ENCODE measurements at regions not wholly inside any gene's neighbourhood (a gene's known extent, or its start where the extent isn't known, plus 50 kb on each side); places are given as distances from the start of the nearest gene placed in this dataset.

DNA sequence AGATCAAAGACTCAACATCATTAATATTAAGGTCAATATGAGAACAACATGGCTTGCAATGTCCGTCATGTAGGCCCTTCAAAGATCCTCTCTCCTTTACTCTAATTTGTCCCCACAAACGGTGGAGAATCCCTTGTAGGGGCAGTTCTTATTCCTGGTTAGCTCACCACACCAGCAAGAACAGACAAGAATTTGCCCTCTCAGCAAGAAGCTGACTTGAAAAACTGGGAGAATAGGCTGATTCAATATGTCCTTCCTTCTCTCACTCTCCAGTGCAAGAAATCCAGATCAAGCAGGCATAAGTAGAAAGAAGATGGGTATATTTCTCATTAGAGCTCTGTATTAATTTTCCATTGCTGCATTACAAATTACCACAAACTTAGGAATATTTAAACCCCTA, 704.2 kb upstream of the SLIT2 start:
- no TSS peak for BruUV-seq (replicated peaks)
- intact Hi-C loops (cut with micrococcal nuclease; ENCODE audit: unreplicated experiment) = no loop called here

DNA sequence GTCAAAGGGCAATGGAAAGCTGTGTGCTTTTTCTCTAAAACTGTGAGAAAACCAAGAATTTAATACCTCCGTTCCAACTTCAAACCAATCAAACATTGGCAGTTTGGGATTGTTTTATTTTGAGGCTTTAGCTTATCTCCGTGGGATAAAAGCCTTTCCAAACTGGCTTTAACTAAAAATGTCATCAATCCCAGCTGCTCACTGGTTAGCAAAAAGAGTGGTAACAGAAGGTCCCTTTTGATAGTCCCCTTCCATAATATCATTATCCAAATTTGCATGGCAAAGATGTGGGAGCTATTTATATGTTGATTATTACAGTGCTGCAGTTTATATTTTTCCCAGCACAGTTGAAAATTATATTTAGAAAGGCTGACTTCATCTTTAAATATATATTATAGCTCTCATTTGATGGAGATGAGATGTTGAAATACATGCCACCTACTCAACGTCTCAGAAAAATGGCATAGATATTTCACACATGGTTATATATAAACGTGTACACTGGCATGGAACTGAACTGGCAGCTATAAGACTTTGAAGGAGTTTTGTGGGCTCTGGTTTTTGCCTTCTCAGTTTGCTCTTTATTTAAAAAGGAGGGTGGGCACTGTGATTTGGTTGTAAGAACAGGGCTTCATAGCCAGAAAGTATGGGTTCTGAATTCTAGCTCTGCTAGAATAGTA, 707.1 kb upstream of the SLIT2 start:
- BruUV-seq (replicated peaks) = no TSS peak
- Histone ChIP-seq H3K9me3 (ENCODE audit: control insufficient read depth, insufficient read depth, low read depth, low read length) (no peaks in the 10 kb centered on the region), H3K36me3 (ENCODE audit: control insufficient read depth, insufficient read depth, low read length) (no peaks in the 10 kb centered on the region), H3K27me3 (ENCODE audit: control insufficient read depth, insufficient read depth, low read length) (no peaks in the 10 kb centered on the region), H3K27ac (ENCODE audit: low read length) (no peak overlapping the region), H3K4me1 (ENCODE audit: control insufficient read depth, insufficient read depth, low read length) (no peaks in the 10 kb centered on the region), H3K4me3 (ENCODE audit: low read depth in 2 of 2, low read length in 2 of 2) (no peak overlapping the region)
- no peak for TF ChIP-seq TCF7L2 (IDR thresholded peaks at IDR 0.05; ENCODE audit: low read depth, low read length)
- TF ChIP-seq POLR2AphosphoS5 (IDR thresholded peaks at IDR 0.05; ENCODE audit: low read depth, low read length) = no peak
- TF ChIP-seq SIN3A (IDR thresholded peaks at IDR 0.05; ENCODE audit: borderline replicate concordance, insufficient read depth, low read depth, low read length) = no peak
- TF ChIP-seq, protein P1, sequence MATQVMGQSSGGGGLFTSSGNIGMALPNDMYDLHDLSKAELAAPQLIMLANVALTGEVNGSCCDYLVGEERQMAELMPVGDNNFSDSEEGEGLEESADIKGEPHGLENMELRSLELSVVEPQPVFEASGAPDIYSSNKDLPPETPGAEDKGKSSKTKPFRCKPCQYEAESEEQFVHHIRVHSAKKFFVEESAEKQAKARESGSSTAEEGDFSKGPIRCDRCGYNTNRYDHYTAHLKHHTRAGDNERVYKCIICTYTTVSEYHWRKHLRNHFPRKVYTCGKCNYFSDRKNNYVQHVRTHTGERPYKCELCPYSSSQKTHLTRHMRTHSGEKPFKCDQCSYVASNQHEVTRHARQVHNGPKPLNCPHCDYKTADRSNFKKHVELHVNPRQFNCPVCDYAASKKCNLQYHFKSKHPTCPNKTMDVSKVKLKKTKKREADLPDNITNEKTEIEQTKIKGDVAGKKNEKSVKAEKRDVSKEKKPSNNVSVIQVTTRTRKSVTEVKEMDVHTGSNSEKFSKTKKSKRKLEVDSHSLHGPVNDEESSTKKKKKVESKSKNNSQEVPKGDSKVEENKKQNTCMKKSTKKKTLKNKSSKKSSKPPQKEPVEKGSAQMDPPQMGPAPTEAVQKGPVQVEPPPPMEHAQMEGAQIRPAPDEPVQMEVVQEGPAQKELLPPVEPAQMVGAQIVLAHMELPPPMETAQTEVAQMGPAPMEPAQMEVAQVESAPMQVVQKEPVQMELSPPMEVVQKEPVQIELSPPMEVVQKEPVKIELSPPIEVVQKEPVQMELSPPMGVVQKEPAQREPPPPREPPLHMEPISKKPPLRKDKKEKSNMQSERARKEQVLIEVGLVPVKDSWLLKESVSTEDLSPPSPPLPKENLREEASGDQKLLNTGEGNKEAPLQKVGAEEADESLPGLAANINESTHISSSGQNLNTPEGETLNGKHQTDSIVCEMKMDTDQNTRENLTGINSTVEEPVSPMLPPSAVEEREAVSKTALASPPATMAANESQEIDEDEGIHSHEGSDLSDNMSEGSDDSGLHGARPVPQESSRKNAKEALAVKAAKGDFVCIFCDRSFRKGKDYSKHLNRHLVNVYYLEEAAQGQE (IDR thresholded peaks at IDR 0.05; ENCODE audit: insufficient read depth in 1 of 2, low read depth in 2 of 2, low read length in 1 of 2) = no peak
- TF ChIP-seq, protein P2, sequence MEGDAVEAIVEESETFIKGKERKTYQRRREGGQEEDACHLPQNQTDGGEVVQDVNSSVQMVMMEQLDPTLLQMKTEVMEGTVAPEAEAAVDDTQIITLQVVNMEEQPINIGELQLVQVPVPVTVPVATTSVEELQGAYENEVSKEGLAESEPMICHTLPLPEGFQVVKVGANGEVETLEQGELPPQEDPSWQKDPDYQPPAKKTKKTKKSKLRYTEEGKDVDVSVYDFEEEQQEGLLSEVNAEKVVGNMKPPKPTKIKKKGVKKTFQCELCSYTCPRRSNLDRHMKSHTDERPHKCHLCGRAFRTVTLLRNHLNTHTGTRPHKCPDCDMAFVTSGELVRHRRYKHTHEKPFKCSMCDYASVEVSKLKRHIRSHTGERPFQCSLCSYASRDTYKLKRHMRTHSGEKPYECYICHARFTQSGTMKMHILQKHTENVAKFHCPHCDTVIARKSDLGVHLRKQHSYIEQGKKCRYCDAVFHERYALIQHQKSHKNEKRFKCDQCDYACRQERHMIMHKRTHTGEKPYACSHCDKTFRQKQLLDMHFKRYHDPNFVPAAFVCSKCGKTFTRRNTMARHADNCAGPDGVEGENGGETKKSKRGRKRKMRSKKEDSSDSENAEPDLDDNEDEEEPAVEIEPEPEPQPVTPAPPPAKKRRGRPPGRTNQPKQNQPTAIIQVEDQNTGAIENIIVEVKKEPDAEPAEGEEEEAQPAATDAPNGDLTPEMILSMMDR (IDR thresholded peaks at IDR 0.05) = no peak
- ATAC-seq (no peak), DNase-seq (ENCODE audit: low read depth, low spot score) (no peak)
- POLR2A ChIA-PET = no interaction called here
- intact Hi-C loops (cut with micrococcal nuclease; ENCODE audit: unreplicated experiment) (no loop called here), in situ Hi-C loops (cut with HindIII; ENCODE audit: low pct_unique_long_range_greater_than_20kb, low sequenced_read_pairs) (no loop called here)
- CTCF ChIA-PET = no interaction called here

More for the DNA sequence above, 704.2 kb upstream of the SLIT2 start:
- Histone ChIP-seq H3K36me3 (ENCODE audit: control insufficient read depth, insufficient read depth, low read length) (no peaks in the 10 kb centered on the region), H3K27ac (ENCODE audit: low read length) (no peak overlapping the region), H3K4me1 (ENCODE audit: control insufficient read depth, insufficient read depth, low read length) (no peaks in the 10 kb centered on the region), H3K27me3 (ENCODE audit: control insufficient read depth, insufficient read depth, low read length) (no peaks in the 10 kb centered on the region), H3K9me3 (ENCODE audit: control insufficient read depth, insufficient read depth, low read depth, low read length) (no peaks in the 10 kb centered on the region), H3K4me3 (ENCODE audit: low read depth in 2 of 2, low read length in 2 of 2) (no peak overlapping the region)
- ChIA-PET CTCF (no interaction called here), POLR2A (no interaction called here)
- in situ Hi-C loops (cut with HindIII; ENCODE audit: low pct_unique_long_range_greater_than_20kb, low sequenced_read_pairs) = no loop called here
- TF ChIP-seq, protein P1 (IDR thresholded peaks at IDR 0.05; ENCODE audit: insufficient read depth in 1 of 2, low read depth in 2 of 2, low read length in 1 of 2) = no peak
- TF ChIP-seq, protein P2 (IDR thresholded peaks at IDR 0.05) = no peak
- TF ChIP-seq TCF7L2 (IDR thresholded peaks at IDR 0.05; ENCODE audit: low read depth, low read length) (no peak), SIN3A (IDR thresholded peaks at IDR 0.05; ENCODE audit: borderline replicate concordance, insufficient read depth, low read depth, low read length) (no peak), POLR2AphosphoS5 (IDR thresholded peaks at IDR 0.05; ENCODE audit: low read depth, low read length) (no peak)
- no peak for ATAC-seq
- DNase-seq (ENCODE audit: low read depth, low spot score) = no peak

Measured in Panc1 (cell line).